ENCODE measurements at regions not wholly inside any gene's neighbourhood (a gene's known extent, or its start where the extent isn't known, plus 50 kb on each side); places are given as distances from the start of the nearest gene placed in this dataset.

DNA sequence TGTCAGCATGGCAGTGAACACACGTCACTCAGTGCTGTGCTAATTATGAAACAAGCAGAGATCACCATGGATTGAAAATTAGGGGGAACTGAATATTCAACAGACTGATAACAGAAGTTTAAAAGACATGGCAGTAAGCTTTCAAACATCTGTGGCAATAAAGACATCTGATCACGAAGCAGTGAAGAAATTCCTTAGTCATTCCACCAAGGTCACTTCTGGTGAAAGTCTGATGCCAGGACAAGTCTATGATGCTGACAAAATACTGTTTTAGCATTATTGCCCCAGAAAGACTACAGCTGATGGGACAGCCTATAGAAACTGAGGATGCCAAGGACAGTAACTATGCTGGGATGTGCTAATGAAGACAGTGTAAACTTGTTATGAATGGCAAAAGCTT, 126.9 kb upstream of the RBM19 start:
- TF ChIP-seq POLR2AphosphoS5 (IDR thresholded peaks at IDR 0.05; ENCODE audit: borderline replicate concordance, low read depth, low read length): no peak
- TF ChIP-seq EZH2 (IDR thresholded peaks at IDR 0.05): no peak

Measured in SK-N-MC (cell line).